ENCODE measurements at regions not wholly inside any gene's neighbourhood (a gene's known extent, or its start where the extent isn't known, plus 50 kb on each side); places are given as distances from the start of the nearest gene placed in this dataset.
"Not testable (repeated sequence)": the region's sequence is repeated elsewhere in the genome, so short reads cannot be mapped to it uniquely, and the experiment has no call there.

DNA sequence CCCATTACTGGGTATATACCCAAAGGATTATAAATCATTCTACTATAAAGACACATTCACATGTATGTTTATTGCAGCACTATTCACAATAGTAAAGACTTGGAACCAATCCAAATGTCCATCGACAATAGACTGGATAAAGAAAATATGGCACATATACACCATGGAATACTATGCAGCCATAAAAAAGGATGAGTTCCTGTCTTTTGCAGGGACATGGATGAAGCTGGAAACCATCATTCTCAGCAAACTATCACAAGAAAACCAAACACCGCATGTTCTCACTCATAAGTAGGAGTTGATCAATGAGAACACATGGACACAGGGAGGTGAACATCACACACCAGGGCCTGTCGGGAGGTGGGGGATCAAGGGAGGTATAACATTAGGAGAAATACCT, 62.2 kb upstream of the FBXL17 start:
- not testable (repeated sequence) for ATAC-seq, DNase-seq

DNA sequence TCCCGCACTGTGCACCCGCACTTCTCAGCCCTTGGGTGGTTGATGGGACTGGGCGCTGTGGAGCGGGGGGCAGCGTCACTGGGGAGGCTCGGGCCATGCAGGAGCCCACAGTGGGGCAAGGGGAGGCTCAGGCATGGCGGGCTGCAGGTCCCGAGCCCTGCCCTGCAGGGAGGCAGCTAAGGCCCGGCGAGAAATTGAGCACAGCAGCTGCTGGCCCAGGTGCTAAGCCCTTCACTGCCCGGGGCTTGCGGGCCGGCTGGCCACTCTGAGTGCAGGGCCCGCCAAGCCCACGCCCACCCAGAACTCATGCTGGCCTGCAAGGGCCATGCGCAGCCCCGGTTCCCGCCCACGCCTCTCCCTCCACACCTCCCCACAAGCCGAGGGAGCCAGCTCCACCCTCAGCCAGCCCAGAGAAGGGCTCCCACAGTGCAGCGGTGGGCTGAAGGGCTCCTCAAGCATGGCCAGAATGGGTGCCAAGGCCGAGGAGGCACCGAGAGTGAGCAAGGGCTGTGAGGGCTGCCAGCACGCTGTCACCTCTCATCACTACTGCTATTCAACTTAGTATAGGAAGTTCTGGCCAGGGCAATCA, 60.3 kb upstream of the FBXL17 start:
- not testable (repeated sequence) for ATAC-seq, DNase-seq

DNA sequence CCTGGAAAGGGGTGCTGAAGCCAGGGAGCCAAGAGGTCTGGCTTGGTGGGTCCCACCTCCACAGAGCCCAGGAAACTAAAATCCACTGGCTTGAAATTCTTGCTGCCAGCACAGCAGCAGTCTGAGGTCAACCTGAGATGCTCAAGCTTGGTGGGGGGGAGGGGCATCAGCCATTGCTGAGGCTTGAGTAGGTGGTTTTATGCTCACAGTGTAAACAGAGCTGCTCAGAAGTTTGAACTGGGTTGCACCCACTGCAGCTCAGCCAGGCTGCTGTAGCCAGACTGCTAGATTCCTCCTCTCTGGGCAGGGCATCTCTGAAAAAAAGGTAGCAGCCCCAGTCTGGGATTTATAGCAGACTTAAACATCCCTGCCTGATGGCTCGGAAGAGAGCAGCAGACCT, 55.5 kb upstream of the FBXL17 start:
- ATAC-seq (no peak), DNase-seq (no peak)

DNA sequence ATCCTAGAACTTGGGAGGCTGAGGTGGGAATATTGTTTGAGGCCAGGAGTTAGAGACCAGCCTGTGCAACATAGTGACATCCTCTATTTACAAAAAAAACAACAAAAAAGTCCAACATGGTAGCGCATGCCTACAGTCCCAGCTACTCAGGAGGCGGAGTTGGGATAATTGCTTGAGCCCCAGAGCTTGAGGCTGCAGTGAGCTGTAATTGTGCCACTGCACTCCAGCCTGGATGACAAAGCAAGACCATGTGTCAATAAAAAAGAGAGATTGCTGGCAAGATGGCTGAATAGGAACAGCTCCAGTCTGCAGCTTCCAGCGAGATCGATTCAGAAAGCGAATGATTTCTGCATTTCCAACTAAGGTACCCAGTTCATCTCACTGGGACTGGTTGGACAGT, 54.8 kb upstream of the FBXL17 start:
- no peak for ATAC-seq
- DNase-seq = no peak

DNA sequence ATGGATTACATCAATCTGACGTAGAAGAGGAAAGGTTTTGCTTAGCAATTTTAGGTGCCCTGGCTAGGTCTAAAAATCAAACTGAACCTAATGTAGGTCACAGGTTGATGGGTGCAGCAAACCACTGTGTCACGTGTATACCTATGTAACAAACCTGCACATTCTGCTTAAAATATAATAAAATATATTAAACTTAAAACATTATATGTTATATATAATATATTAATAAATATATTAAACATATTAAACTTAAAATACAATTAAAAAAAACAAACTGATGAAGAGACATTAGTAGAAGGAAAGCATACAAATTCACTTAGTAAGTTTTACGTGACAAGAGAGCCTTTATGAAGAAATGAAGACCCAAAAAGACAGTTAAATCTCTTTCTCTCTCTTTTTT, 51.7 kb upstream of the FBXL17 start:
- DNase-seq = no peak
- no peak for ATAC-seq

DNA sequence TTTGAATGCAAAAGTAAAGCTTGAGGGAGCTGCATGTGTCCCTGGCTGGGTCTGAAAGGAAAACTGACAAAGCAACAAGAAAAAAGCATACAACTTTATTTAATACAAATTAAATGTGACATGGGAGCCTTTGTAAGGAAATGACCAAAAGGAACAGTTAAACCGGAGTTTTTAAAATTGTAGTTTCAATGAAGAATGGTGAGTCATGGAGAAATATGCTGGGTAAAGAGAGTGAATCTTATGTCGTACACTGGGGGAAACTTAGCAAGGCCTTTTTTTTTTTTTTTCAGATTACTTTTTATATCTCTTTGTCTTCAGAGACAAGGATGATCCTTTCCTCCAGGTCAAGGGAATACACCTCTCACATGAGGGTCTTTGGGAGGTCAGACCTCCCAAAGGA, 50.1 kb upstream of the FBXL17 start:
- ATAC-seq (no peak), DNase-seq (no peak)
